ENCODE measurements at regions not wholly inside any gene's neighbourhood (a gene's known extent, or its start where the extent isn't known, plus 50 kb on each side); places are given as distances from the start of the nearest gene placed in this dataset.
"Not testable (repeated sequence)": the region's sequence is repeated elsewhere in the genome, so short reads cannot be mapped to it uniquely, and the experiment has no call there.

DNA sequence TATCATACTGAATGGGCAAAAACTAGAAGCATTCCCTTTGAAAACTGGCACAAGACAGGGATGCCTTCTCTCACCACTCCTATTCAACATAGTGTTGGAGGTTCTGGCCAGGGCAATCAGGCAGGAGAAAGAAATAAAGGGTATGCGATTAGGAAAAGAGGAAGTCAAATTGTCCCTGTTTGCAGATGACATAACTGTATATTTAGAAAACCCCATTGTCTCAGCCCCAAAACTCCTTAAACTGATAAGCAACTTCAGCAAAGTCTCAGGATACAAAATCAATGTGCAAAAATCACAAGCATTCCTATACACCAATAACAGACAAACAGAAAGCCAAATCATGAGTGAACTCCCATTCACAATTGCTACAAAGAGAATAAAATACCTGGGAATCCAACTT, 52.5 kb upstream of the CCDC71L start:
- H3K27ac Mint-ChIP-seq; H3K4me1 Mint-ChIP-seq (ENCODE audit: low read depth); H3K4me3 Mint-ChIP-seq; H3K27me3 Mint-ChIP-seq (ENCODE audit: low read depth); H3K36me3 Mint-ChIP-seq (ENCODE audit: low read depth): not testable (repeated sequence)
- H3K9me3 Mint-ChIP-seq: peaks cover 17% of the 10 kb centered on the region

DNA sequence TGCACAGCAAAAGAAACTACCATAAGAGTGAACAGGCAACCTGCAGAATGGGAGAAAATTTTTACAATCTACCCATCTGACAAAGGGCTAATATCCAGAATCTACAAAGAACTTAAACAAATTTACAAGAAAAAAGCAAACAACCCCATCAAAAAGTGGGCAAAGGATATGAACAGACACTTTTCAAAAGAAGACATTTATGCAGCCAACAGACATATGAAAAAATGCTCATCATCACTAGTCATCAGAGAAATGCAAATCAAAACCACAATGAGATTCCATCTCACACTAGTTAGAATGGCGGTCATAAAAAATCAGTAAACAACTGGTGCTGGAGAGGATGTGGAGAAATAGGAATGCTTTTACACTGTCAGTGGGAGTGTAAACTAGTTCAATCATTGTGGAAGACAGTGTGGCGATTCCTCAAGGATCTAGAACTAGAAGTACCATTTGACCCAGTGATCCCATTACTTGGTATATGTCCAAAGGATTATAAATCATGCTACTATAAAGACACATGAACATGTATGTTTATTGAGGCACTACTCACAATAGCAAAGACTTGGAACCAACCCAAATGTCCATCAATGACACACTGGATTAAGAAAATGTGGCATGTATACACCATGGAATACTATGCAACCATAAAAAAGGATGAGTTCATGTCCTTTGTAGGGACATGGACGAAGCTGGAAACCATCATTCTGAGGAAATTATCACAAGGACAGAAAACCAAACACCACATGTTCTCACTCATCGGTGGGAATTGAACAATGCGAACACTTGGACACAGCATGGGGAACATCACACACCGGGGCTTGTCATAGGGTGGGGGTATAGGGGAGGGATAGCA, 53.9 kb upstream of the CCDC71L start:
- not testable (repeated sequence) for H3K36me3 Mint-ChIP-seq (ENCODE audit: low read depth); H3K4me1 Mint-ChIP-seq (ENCODE audit: low read depth); H3K27me3 Mint-ChIP-seq (ENCODE audit: low read depth); H3K4me3 Mint-ChIP-seq; H3K27ac Mint-ChIP-seq
- H3K9me3 Mint-ChIP-seq: peaks cover 13% of the 10 kb centered on the region

GRCh38 chr7:106715730-106716129, 54.8 kb upstream of the CCDC71L start:
- H3K36me3 Mint-ChIP-seq (ENCODE audit: low read depth): peaks cover 3% of the 10 kb centered on the region
- no peaks in the 10 kb centered on the region for H3K27me3 Mint-ChIP-seq (ENCODE audit: low read depth)
- no peak overlapping the region for H3K27ac Mint-ChIP-seq
- no peak overlapping the region for H3K4me3 Mint-ChIP-seq
- peaks cover 13% of the 10 kb centered on the region for H3K9me3 Mint-ChIP-seq
- H3K4me1 Mint-ChIP-seq (ENCODE audit: low read depth): no peaks in the 10 kb centered on the region

DNA sequence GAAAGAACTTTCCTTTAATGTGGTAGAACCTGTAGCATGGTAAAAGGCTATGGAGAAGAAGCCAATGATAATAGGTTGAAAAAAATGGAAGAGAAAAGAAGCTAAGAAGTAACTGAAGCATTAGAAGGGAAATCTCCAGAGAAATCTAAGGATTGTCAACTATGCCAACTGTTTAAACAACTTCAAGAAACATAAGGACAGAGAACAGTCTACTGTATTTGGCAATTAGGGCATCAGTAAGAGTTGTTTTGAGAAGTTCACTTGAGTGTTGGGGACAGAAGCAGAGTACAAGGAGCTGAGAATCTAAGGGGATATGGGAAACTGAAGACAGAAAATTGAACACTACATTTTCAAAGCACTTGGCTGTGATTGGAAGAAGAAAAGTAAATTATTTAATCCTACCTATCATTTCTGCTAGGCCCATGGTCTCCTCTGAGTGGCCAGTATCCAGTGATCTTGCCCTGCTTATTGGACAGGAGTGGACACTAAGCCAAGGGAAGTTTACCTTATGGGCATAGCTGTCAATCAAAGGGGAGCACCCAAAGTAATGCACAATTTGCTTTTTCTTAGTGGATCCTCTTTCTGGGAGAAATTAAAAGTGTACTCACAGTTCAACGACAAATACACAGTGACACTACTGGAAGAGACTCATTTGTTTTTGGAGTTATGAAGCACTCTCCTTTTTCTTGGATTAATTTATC, 56.4 kb upstream of the CCDC71L start:
- Mint-ChIP-seq H3K9me3 (peaks cover 12% of the 10 kb centered on the region), H3K4me3 (no peak overlapping the region), H3K27ac (no peak overlapping the region), H3K27me3 (ENCODE audit: low read depth) (no peaks in the 10 kb centered on the region), H3K4me1 (ENCODE audit: low read depth) (no peaks in the 10 kb centered on the region), H3K36me3 (ENCODE audit: low read depth) (peaks cover 4% of the 10 kb centered on the region)

DNA sequence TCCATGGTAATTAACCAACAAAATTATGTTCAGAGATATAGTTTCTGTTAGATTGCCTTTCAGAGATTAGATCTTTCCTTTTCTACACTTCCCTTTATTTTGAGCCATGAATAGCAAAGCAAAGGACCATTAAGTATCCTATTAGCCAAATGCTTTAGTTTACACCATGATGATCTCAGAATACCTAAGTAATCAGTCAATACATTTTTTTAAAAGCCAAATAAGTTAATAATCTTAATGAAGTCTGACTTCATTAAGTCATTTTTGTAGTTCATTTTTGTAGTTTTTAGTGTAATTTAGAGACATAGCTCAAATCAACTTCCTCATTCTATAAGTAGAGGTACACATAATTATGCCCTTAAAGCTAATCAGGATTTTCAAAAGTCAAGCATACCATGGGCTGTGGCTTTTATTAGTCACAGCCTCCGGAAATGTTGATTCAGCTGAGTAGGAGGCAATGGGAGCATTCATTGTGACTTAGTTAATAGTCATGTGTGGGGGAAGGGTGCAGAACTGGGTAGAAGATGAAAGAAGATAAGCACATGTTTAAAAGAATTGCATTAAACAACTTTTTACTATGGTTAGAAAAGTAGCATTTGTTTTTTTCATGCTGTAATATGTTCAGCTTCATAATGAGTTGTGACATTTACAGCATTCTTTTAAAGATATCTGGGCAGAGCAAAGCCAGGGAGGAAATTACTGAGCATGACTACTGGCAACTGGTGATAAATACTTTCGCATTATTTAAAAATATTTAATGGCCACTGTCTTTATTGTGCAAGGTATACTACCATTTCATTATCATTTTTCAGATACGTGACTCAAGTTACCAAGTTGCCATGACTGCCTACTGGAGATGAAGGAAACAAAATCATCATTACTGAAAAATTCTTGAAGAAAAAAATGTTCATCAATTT, 57.3 kb upstream of the CCDC71L start:
- Mint-ChIP-seq H3K4me3 (no peak overlapping the region), H3K4me1 (ENCODE audit: low read depth) (no peaks in the 10 kb centered on the region), H3K27ac (no peak overlapping the region), H3K9me3 (peaks cover 8% of the 10 kb centered on the region), H3K36me3 (ENCODE audit: low read depth) (peaks cover 4% of the 10 kb centered on the region), H3K27me3 (ENCODE audit: low read depth) (no peaks in the 10 kb centered on the region)

- peaks cover 9% of the 10 kb centered on the region for H3K27me3 Mint-ChIP-seq (ENCODE audit: low read depth)
- peaks cover 14% of the 10 kb centered on the region for H3K9me3 Mint-ChIP-seq
- no peaks in the 10 kb centered on the region for H3K4me1 Mint-ChIP-seq (ENCODE audit: low read depth)
- H3K4me3 Mint-ChIP-seq: no peak overlapping the region
- H3K36me3 Mint-ChIP-seq (ENCODE audit: low read depth): peaks cover 4% of the 10 kb centered on the region
- no peak overlapping the region for H3K27ac Mint-ChIP-seq
Observed at GRCh38 chr7:106720641-106721040, 59.7 kb upstream of the CCDC71L start.

DNA sequence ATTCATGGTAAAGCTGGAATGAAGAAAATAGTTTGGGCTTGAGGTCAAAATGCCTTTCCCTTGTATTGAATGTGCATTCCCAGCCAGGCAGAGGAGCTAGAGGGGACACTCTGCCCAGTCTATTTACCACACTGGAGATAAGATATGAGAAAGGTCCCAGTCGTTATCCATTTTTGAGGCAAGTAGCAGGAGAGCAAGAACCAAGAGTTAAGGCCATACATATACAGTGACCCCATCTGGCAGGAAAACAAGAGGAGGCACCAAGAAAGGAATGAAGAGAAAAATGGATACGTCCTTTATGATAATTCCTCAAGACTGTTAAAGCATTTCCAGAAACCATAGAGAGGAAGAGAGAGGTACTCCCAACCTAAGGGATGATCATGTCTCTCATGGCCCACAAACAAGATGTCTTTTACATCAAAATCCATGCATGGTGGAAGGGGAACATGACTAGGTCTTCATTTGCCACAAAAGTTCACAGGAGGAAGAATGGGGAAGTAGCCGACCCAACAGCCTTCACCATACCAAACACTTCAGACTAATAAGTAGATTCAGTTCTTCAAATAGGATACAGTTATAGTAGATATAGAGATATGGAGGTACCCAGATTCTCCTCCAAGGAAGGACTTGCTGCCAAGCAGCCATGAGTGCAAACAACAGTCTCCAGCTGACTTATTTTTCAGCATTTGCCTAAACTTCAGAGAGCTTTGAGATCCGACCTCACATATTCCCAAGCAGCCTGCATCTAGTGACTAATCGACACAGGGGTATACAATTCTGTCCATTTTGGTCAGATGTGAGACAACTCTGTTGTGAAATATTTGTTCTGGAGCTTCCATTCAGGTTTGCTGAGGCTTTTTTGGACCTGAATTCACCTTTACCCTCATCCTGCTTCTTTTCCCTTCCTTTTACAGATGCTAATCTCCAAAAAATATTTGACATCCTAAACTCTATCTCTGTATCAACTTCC, 61.1 kb upstream of the CCDC71L start:
- peaks cover 19% of the 10 kb centered on the region for H3K9me3 Mint-ChIP-seq
- H3K4me3 Mint-ChIP-seq: no peak overlapping the region

GRCh38 chr7:106723398-106723797, 62.4 kb upstream of the CCDC71L start:
- Mint-ChIP-seq H3K36me3 (ENCODE audit: low read depth) (peaks cover 4% of the 10 kb centered on the region), H3K9me3 (peaks cover 19% of the 10 kb centered on the region), H3K27me3 (ENCODE audit: low read depth) (peaks cover 9% of the 10 kb centered on the region), H3K4me3 (no peak overlapping the region), H3K27ac (no peak overlapping the region), H3K4me1 (ENCODE audit: low read depth) (no peaks in the 10 kb centered on the region)

More for the DNA sequence above, 61.1 kb upstream of the CCDC71L start:
- peaks cover 4% of the 10 kb centered on the region for H3K36me3 Mint-ChIP-seq (ENCODE audit: low read depth)
- peaks cover 9% of the 10 kb centered on the region for H3K27me3 Mint-ChIP-seq (ENCODE audit: low read depth)
- no peaks in the 10 kb centered on the region for H3K4me1 Mint-ChIP-seq (ENCODE audit: low read depth)
- no peak overlapping the region for H3K27ac Mint-ChIP-seq

DNA sequence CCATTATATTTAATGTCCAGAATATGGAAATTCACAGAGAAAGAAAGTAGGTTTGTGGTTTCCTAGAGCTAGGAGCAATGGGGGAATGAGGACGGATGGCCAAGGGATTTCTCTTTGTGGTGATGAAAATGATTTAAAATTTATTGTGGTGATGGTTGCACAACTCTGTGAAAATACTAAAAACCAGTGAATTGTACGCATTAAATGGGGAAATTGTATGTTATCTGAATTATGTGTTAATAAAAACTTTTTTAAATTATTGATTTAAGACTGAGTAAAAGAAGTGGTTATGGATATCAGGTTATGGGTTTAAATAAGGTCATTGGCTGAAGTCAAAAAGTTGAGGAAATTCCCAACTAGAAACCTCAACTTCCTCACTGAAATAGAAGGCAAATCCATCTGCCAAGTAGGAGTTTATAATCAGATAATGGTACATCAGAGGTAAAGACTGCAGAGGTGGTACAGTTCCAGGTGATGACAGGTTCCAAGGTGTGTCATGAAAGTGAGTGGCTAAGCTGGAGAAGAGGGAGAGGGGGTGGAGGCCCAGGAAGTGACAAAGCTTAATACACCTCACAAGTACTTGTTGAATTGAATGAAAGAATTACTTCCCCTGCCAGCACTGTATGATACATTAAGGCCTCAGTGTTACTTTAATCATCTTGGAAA, 68.9 kb upstream of the CCDC71L start:
- peaks cover under 1% of the 10 kb centered on the region for H3K27me3 Mint-ChIP-seq (ENCODE audit: low read depth)
- H3K9me3 Mint-ChIP-seq: peaks cover 6% of the 10 kb centered on the region
- H3K36me3 Mint-ChIP-seq (ENCODE audit: low read depth): no peaks in the 10 kb centered on the region
- H3K27ac Mint-ChIP-seq: no peak overlapping the region
- H3K4me3 Mint-ChIP-seq: no peak overlapping the region
- H3K4me1 Mint-ChIP-seq (ENCODE audit: low read depth): peaks cover 8% of the 10 kb centered on the region

- Mint-ChIP-seq H3K9me3 (peaks cover under 1% of the 10 kb centered on the region), H3K36me3 (ENCODE audit: low read depth) (no peaks in the 10 kb centered on the region), H3K4me1 (ENCODE audit: low read depth) (peaks cover 8% of the 10 kb centered on the region), H3K4me3 (no peak overlapping the region), H3K27ac (no peak overlapping the region), H3K27me3 (ENCODE audit: low read depth) (no peaks in the 10 kb centered on the region)
Observed at GRCh38 chr7:106731187-106731586, 70.2 kb upstream of the CCDC71L start.

DNA sequence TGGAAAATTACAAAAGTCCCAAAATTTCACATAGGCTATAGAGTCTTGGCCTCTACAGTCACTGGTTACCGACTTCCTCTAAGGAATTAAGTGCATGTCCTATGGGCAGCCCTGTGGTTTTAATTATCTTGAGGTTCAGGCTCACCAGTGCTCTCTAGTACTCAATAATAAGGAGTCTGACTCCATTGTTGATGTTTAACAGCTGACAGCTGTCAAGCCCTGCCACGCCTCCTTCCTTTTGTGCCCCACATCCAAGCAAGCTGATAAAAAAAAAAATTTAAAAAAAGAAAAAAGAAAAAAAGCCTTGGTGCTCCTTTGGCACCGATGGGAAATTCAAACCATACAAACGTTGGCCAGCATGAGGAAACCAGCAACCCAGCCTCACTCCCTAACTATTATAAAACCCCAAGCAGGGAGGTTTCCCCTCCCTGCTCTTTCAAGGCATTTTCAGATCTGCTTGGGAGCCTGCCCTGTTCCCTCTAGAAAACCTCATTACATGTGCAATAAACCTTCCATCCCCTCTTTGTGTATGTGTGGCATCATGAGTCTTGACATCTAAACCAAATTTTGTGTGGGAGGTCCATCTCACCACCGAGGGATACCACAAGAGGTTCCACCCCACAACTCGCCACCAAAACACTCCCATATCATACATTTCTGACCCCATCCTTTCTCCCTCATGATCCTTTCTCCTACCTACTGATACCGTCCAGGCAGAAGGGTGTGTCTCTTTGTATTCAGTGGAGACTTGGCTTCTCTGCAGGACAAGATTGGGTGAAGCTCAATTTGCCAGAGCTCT, 70.9 kb upstream of the CCDC71L start:
- Mint-ChIP-seq H3K9me3 (no peaks in the 10 kb centered on the region), H3K4me3 (no peak overlapping the region), H3K27me3 (ENCODE audit: low read depth) (no peaks in the 10 kb centered on the region), H3K27ac (no peak overlapping the region), H3K4me1 (ENCODE audit: low read depth) (peaks cover 13% of the 10 kb centered on the region), H3K36me3 (ENCODE audit: low read depth) (no peaks in the 10 kb centered on the region)

DNA sequence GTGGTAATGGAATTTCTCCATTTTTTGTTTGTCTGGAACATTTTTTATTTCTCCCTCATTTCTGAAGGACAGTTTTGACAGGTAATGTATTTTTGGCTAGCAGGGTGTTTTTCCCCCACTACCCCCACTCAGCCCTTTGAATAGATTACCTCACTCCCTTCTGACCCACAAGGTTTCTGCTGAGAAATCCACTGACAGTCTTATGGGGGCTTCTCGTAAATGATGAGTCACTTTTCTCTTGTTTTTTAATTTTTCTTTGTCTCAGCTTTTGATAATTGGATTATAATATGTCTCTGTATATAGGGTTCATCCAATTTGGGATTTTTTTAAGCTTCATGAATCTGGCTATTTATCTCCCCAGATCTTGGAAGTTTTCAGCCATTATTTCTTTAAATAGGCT, 74.7 kb upstream of the CCDC71L start:
- Mint-ChIP-seq H3K36me3 (ENCODE audit: low read depth) (no peaks in the 10 kb centered on the region), H3K9me3 (no peaks in the 10 kb centered on the region), H3K27me3 (ENCODE audit: low read depth) (no peaks in the 10 kb centered on the region), H3K4me1 (ENCODE audit: low read depth) (peaks cover 11% of the 10 kb centered on the region), H3K4me3 (no peak overlapping the region), H3K27ac (no peak overlapping the region)

DNA sequence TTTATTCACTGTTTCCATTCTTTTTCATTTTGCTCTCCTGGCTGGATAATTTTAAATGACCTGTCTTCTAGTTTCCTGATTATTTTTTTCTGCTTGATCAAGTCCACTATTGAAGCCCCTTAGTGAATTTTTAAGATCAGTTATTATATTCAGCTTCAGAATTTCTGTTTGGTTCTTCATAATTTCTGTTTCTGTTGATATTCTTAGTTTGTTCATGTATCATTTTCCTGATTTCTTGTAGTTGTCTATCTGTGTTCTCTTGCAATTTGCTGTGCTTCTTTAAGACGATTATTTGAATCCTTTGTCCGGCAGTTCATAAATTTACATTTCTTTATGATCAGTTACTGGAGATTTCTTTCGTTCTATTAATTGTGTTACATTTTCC, 75.2 kb upstream of the CCDC71L start:
- Mint-ChIP-seq H3K27ac (no peak overlapping the region), H3K4me3 (no peak overlapping the region), H3K36me3 (ENCODE audit: low read depth) (no peaks in the 10 kb centered on the region), H3K27me3 (ENCODE audit: low read depth) (no peaks in the 10 kb centered on the region), H3K4me1 (ENCODE audit: low read depth) (peaks cover 10% of the 10 kb centered on the region), H3K9me3 (no peaks in the 10 kb centered on the region)
